ENCODE measurements at regions not wholly inside any gene's neighbourhood (a gene's known extent, or its start where the extent isn't known, plus 50 kb on each side); places are given as distances from the start of the nearest gene placed in this dataset.

DNA sequence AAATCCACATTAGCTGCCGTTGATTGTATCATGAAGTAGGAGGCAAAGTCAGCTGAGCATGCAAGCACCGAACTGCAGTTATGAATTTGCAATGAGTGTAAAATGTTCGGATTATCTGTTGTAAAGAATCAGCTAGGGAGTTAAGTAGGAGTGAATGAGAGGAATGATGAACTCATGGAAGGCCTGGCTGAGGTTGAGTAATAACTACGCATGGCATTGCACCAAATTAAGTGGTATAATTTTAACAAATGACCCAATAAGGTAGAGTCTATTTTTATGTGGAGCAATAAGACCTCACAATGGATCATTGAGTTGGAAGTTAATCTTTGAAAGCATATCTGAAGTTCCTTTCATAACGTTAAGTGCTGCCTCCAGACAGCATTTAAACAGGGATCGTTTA lies 288.2 kb upstream of the CHST9 start:
- H3K27ac ChIP-seq (ENCODE audit: insufficient read length, low read depth, low read length): no peak overlapping the region
- no peaks in the 10 kb centered on the region for H4K20me1 ChIP-seq (ENCODE audit: control insufficient read depth, insufficient read depth, insufficient read length)
- H3K27me3 Mint-ChIP-seq (ENCODE audit: low read depth): no peaks in the 10 kb centered on the region; the same call in 1 of the 2 replicates
- DNase-seq: no peak
- no peak overlapping the region for H2BK5ac ChIP-seq (ENCODE audit: insufficient read length, low read length)
- no peak overlapping the region for H3K9ac ChIP-seq (ENCODE audit: extremely low read depth, insufficient read length, low read length)
- H2BK15ac ChIP-seq (ENCODE audit: low read depth, low read length): no peak overlapping the region
- H2BK12ac ChIP-seq (ENCODE audit: insufficient read length, low read depth, low read length): no peak overlapping the region
- H3K4me1 ChIP-seq (ENCODE audit: insufficient read depth, low read length): no peaks in the 10 kb centered on the region
- no peaks in the 10 kb centered on the region for H3K27me3 ChIP-seq (ENCODE audit: insufficient read depth, low read length)
- no peak overlapping the region for H4K8ac ChIP-seq (replicated peaks; ENCODE audit: insufficient read length, low read depth, low read length)
- H2AFZ ChIP-seq (ENCODE audit: low read length): no peak overlapping the region
- H3K36me3 Mint-ChIP-seq (ENCODE audit: insufficient read depth in 1 of 3, low read depth in 3 of 3): no peaks in the 10 kb centered on the region
- no peaks in the 10 kb centered on the region for H3K79me1 ChIP-seq (ENCODE audit: insufficient read depth, low read depth, low read length, poor library complexity, severe bottlenecking)
- peaks cover 8 to 12% of the 10 kb centered on the region in 2 experiments; a peak in 3 of 4 replicates for H3K4me1 Mint-ChIP-seq
- H3K4ac ChIP-seq (ENCODE audit: low read depth, low read length): no peak overlapping the region
- TF ChIP-seq, protein P1, sequence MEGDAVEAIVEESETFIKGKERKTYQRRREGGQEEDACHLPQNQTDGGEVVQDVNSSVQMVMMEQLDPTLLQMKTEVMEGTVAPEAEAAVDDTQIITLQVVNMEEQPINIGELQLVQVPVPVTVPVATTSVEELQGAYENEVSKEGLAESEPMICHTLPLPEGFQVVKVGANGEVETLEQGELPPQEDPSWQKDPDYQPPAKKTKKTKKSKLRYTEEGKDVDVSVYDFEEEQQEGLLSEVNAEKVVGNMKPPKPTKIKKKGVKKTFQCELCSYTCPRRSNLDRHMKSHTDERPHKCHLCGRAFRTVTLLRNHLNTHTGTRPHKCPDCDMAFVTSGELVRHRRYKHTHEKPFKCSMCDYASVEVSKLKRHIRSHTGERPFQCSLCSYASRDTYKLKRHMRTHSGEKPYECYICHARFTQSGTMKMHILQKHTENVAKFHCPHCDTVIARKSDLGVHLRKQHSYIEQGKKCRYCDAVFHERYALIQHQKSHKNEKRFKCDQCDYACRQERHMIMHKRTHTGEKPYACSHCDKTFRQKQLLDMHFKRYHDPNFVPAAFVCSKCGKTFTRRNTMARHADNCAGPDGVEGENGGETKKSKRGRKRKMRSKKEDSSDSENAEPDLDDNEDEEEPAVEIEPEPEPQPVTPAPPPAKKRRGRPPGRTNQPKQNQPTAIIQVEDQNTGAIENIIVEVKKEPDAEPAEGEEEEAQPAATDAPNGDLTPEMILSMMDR (conservative IDR thresholded peaks at IDR 0.05): no peak
- no peak overlapping the region for H4K5ac ChIP-seq (ENCODE audit: insufficient read length, low read depth, low read length)
- H3K9me3 Mint-ChIP-seq: no peaks in the 10 kb centered on the region
- no peak overlapping the region for H3K14ac ChIP-seq (ENCODE audit: insufficient read depth, low read length)
- no peaks in the 10 kb centered on the region for H3K23me2 ChIP-seq (ENCODE audit: insufficient read length, low read depth, low read length, poor library complexity, severe bottlenecking)
- WGBS (ENCODE audit: extremely low coverage, insufficient read length, low lambda C conversion rate): no CpG with 5 or more reads among the region's 6 CpGs
- no peaks in the 10 kb centered on the region for H3K9me3 ChIP-seq (ENCODE audit: control insufficient read depth, low read depth, low read length)
- no peaks in the 10 kb centered on the region for H3K79me2 ChIP-seq (ENCODE audit: insufficient read depth, low read length)
- no peak overlapping the region for H4K91ac ChIP-seq (ENCODE audit: insufficient read length, low read depth, low read length)
- H2BK20ac ChIP-seq (ENCODE audit: low read depth, low read length, poor library complexity, severe bottlenecking): no peak overlapping the region
- H3K56ac ChIP-seq (ENCODE audit: insufficient read length, low read depth, low read length): no peak overlapping the region
- H3K4me2 ChIP-seq (ENCODE audit: insufficient read depth, insufficient read length, low read length): no peak overlapping the region
- H2AK5ac ChIP-seq (ENCODE audit: insufficient read length, low read length): no peak overlapping the region
- no peak overlapping the region for H3K23ac ChIP-seq (ENCODE audit: insufficient read length, low read depth, low read length)
- H3T11ph ChIP-seq (ENCODE audit: low read length): no peak overlapping the region
- no peak overlapping the region for H3K18ac ChIP-seq (ENCODE audit: insufficient read length, low read depth, low read length)
- no peak overlapping the region for H3K27ac Mint-ChIP-seq
- no peak overlapping the region for H3K4me3 Mint-ChIP-seq
- H2BK120ac ChIP-seq (ENCODE audit: low read depth, low read length, poor library complexity, severe bottlenecking): no peak overlapping the region
